ENCODE measurements at regions not wholly inside any gene's neighbourhood (a gene's known extent, or its start where the extent isn't known, plus 50 kb on each side); places are given as distances from the start of the nearest gene placed in this dataset.

DNA sequence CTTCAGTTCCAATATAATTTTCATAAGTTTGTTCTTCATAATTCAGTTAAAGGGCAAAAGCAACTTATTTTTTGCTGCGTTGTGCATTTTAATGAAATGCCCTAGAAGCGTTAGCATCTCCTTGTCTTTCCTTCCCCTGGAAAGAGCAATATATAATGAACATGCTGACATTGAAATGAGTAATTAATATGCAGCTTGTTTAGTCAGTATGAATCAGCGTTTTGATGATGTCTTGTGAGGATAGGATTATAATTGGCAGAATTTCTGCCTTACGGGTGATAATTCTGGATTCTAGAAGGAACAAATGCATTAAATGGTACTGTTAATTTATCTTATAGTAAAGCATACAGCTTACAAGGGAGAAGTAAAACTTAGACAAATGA lies 152.3 kb upstream of the MMADHC start (continued):
- TF ChIP-seq, protein P1, sequence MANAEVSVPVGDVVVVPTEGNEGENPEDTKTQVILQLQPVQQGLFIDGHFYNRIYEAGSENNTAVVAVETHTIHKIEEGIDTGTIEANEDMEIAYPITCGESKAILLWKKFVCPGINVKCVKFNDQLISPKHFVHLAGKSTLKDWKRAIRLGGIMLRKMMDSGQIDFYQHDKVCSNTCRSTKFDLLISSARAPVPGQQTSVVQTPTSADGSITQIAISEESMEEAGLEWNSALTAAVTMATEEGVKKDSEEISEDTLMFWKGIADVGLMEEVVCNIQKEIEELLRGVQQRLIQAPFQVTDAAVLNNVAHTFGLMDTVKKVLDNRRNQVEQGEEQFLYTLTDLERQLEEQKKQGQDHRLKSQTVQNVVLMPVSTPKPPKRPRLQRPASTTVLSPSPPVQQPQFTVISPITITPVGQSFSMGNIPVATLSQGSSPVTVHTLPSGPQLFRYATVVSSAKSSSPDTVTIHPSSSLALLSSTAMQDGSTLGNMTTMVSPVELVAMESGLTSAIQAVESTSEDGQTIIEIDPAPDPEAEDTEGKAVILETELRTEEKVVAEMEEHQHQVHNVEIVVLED (CRISPR knock-in tag; IDR thresholded peaks at IDR 0.05) = no peak

DNA sequence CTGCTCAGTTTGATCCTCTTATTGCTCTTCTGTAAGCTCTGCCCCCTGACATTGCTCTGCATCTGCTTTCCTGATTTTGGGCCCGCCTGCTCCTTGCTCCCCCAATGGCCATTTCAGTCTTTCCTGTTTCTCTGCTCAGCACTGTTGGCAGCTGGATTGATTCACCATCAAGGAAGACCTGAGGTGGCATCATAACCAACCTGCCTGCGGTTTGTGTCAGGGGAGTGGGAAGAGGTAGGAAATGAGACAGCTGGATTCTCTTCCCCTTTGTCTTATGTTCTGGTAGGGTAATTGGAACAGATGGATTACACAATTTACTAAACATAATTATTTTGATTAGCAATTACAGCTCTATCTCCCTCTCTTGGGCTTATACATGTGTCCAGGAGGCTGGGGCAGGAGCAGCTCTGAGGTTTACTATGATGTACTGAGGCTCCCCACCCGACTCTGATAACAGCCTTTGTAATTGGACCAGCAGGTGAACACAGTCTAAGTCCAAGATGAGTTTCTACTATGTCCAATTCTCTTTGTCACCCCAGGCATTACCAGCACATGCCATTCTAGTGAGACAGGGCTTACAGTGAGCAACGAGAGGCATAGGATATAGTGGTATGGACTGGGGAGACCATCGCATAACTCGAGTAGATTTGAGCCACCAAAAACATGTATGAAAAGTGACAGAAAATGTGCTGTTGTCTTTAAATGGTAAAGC lies 151.8 kb upstream of the MMADHC start:
- Histone ChIP-seq H3K9me1 (ENCODE audit: control insufficient read depth, insufficient read depth, low read length) (no peaks in the 10 kb centered on the region), H3K9me3 (replicated peaks; ENCODE audit: control insufficient read depth, insufficient read depth, low read depth, low read length) (no peaks in the 10 kb centered on the region), H2AFZ (ENCODE audit: low read depth, low read length) (no peak overlapping the region), H3K9ac (ENCODE audit: insufficient read depth in 1 of 2, low read depth in 2 of 2, low read length in 2 of 2) (no peak overlapping the region), H3K27me3 (ENCODE audit: control insufficient read depth in 2 of 2, insufficient read depth in 2 of 2, low read length in 2 of 2) (no peaks in the 10 kb centered on the region), H3K4me3 (no peak overlapping the region), H4K20me1 (replicated peaks; ENCODE audit: control insufficient read depth, insufficient read depth, low read length) (no peaks in the 10 kb centered on the region), H3K79me2 (ENCODE audit: control insufficient read depth, insufficient read depth, low read length) (no peaks in the 10 kb centered on the region), H3K4me1 (replicated peaks in 1 of 2; ENCODE audit: control insufficient read depth in 2 of 2, insufficient read depth in 2 of 2, low read length in 2 of 2) (no peaks in the 10 kb centered on the region), H3K27ac (ENCODE audit: extremely low read depth, low read depth, low read length) (no peak overlapping the region), H3K4me2 (ENCODE audit: insufficient read depth, low read length) (no peak overlapping the region), H3K36me3 (ENCODE audit: control insufficient read depth, insufficient read depth, low read length) (no peaks in the 10 kb centered on the region)
- ATAC-seq (no peak), FAIRE-seq (no peak), DNase-seq (ENCODE audit: extremely low read depth in 1 of 4, low spot score in 3 of 4) (no peak)
- CTCF ChIA-PET (ENCODE audit: low intra/inter-chr PET ratio) = no interaction called here
- TF ChIP-seq, protein P2, sequence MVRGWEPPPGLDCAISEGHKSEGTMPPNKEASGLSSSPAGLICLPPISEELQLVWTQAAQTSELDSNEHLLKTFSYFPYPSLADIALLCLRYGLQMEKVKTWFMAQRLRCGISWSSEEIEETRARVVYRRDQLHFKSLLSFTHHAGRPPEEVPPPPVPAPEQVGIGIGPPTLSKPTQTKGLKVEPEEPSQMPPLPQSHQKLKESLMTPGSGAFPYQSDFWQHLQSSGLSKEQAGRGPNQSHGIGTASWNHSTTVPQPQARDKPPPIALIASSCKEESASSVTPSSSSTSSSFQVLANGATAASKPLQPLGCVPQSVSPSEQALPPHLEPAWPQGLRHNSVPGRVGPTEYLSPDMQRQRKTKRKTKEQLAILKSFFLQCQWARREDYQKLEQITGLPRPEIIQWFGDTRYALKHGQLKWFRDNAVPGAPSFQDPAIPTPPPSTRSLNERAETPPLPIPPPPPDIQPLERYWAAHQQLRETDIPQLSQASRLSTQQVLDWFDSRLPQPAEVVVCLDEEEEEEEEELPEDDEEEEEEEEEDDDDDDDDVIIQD (CRISPR knock-in tag; IDR thresholded peaks at IDR 0.05) = no peak
- POLR2A ChIA-PET = no interaction called here
- intact Hi-C loops (cut with micrococcal nuclease) = no loop called here
- in situ Hi-C loops (cut with MboI) = no loop called here
- 1% methylated on average over 6 of the region's 6 CpGs for WGBS (ENCODE audit: insufficient coverage, low coverage, missing lambda C conversion rate)
- BruUV-seq (replicated peaks) = no TSS peak

Measured in K562 (cell line).